IMR-90 (cell line): ENCODE measurements at regions not wholly inside any gene's neighbourhood (a gene's known extent, or its start where the extent isn't known, plus 50 kb on each side); places are given as distances from the start of the nearest gene placed in this dataset.

Source experiments
- ATAC-seq: fragments of 200-7000 bp; cut with Tn5 transposase; 2 replicates; pipeline ENCODE4 v1.9.1; 2020; ENCODE audit warnings: low read depth, mild to moderate bottlenecking, moderate library complexity
- BruUV-seq: library from RNA; stranded (reverse); fragments of 400-500 nt; replicated peaks from 2 replicates; lab custom pipeline; 2021; lab: Mats Ljungman, UMichigan
- CTCF ChIA-PET: fragments of 300-600 bp; formaldehyde crosslinking; extraction: SDS; loops from one replicate; lab custom pipeline; 2021; ENCODE audit warnings: antibody characterized with exemption; lab: Yijun Ruan, JAX
- POLR2A ChIA-PET: fragments of 300-600 bp; sonication (Branson Sonifier 250); formaldehyde crosslinking; loops from one replicate; lab custom pipeline; 2022; ENCODE audit warnings: antibody characterized with exemption; ENCODE audit not compliant: unreplicated experiment; lab: Charles Lee
- DNase-seq: peaks from one replicate; pipeline ENCODE4 v3.0.0; 2013
- H2AFZ ChIP-seq: replicated peaks from 2 replicates; pipeline ENCODE3; 2013; ENCODE audit warnings: low read length, mild to moderate bottlenecking; ENCODE audit not compliant: poor library complexity
- H2AK5ac ChIP-seq: 2 replicates; pipeline ENCODE4 v1.6.1; 2013; ENCODE audit warnings: low read depth, low read length, inconsistent platforms
- H2AK9ac ChIP-seq: replicated peaks from 2 replicates; pipeline ENCODE3; 2013; ENCODE audit warnings: mild to moderate bottlenecking, low read depth, low read length, moderate library complexity; ENCODE audit not compliant: poor library complexity
- H2BK120ac ChIP-seq: 2 replicates; pipeline ENCODE4 v1.6.1; 2013; ENCODE audit warnings: low read depth, low read length, inconsistent platforms
- H2BK15ac ChIP-seq: 3 replicates; pipeline ENCODE4 v1.6.1; 2013; ENCODE audit warnings: low read depth, low read length, inconsistent platforms
- H2BK20ac ChIP-seq: 2 replicates; pipeline ENCODE4 v1.6.1; 2013; ENCODE audit warnings: low read depth, mild to moderate bottlenecking, inconsistent platforms, low read length, moderate library complexity
- H2BK5ac ChIP-seq: 2 replicates; pipeline ENCODE4 v1.6.1; 2013; ENCODE audit warnings: mild to moderate bottlenecking, low read depth, low read length, inconsistent platforms; ENCODE audit not compliant: poor library complexity, severe bottlenecking
- H3K14ac ChIP-seq: replicated peaks from 2 replicates; pipeline ENCODE4 v1.6.1; 2013; ENCODE audit warnings: low read depth, low read length, inconsistent platforms
- H3K18ac ChIP-seq: 2 replicates; pipeline ENCODE4 v1.6.1; 2013; ENCODE audit warnings: low read depth, low read length, control low read depth
- H3K23ac ChIP-seq: 2 replicates; pipeline ENCODE4 v1.6.1; 2013; ENCODE audit warnings: low read depth, low read length, inconsistent platforms
- H3K27ac ChIP-seq: 2 replicates; pipeline ENCODE4 v1.5.1; 2013; ENCODE audit warnings: mild to moderate bottlenecking, control low read depth, low read length; ENCODE audit not compliant: insufficient read depth
- H3K27me3 ChIP-seq: 2 replicates; pipeline ENCODE4 v1.6.1; 2013; ENCODE audit warnings: low read length; ENCODE audit not compliant: control insufficient read depth, insufficient read depth
- H3K36me3 ChIP-seq: 2 replicates; pipeline ENCODE4 v1.6.1; 2013; ENCODE audit warnings: low read length, mixed read lengths; ENCODE audit not compliant: control insufficient read depth, insufficient read depth
- H3K4ac ChIP-seq: 2 replicates; pipeline ENCODE4 v1.6.1; 2013; ENCODE audit warnings: low read depth, low read length, inconsistent platforms
- H3K4me1 ChIP-seq: 2 replicates; pipeline ENCODE4 v1.6.1; 2013; ENCODE audit warnings: low read length, mixed read lengths; ENCODE audit not compliant: control insufficient read depth, insufficient read depth
- H3K4me2 ChIP-seq: 2 replicates; pipeline ENCODE4 v1.6.1; 2013; ENCODE audit warnings: low read depth, mild to moderate bottlenecking, control low read depth, low read length, moderate library complexity
- H3K4me3 ChIP-seq: 2 replicates; pipeline ENCODE4 v1.5.1; 2013; ENCODE audit warnings: low read depth, mild to moderate bottlenecking, control low read depth, low read length, moderate library complexity; ENCODE audit not compliant: insufficient read depth
- H3K56ac ChIP-seq: 2 replicates; pipeline ENCODE4 v1.6.1; 2013; ENCODE audit warnings: low read length, inconsistent platforms; ENCODE audit not compliant: insufficient read depth; ENCODE audit errors: extremely low read depth
- H3K79me1 ChIP-seq, 2 experiments: 2 replicates each; pipeline ENCODE4 v1.6.1; 2013; ENCODE audit warnings: low read length in 2 of 2, inconsistent platforms in 1 of 2, low read depth in 1 of 2
- H3K9ac ChIP-seq: 2 replicates; pipeline ENCODE4 v1.6.1; 2013; ENCODE audit warnings: low read depth, low read length, control low read depth
- H3K9me1 ChIP-seq: 2 replicates; pipeline ENCODE4 v1.6.1; 2013; ENCODE audit warnings: low read length, inconsistent platforms; ENCODE audit not compliant: insufficient read depth
- H3K9me3 ChIP-seq: 2 replicates; pipeline ENCODE4 v1.6.1; 2013; ENCODE audit warnings: low read length; ENCODE audit not compliant: control insufficient read depth, insufficient read depth
- H4K20me1 ChIP-seq: 2 replicates; pipeline ENCODE4 v1.6.1; 2013; ENCODE audit warnings: low read length, inconsistent platforms; ENCODE audit not compliant: insufficient read depth
- H4K5ac ChIP-seq: 2 replicates; pipeline ENCODE4 v1.6.1; 2013; ENCODE audit warnings: mild to moderate bottlenecking, low read depth, low read length, control low read depth
- H4K8ac ChIP-seq, 2 experiments: 2 replicates each; pipeline ENCODE4 v1.6.1; 2013; ENCODE audit warnings: low read depth in 2 of 2, low read length in 2 of 2, control low read depth in 1 of 2, inconsistent platforms in 1 of 2
- H4K91ac ChIP-seq: 2 replicates; pipeline ENCODE4 v1.6.1; 2013; ENCODE audit warnings: low read depth, low read length, inconsistent platforms; ENCODE audit not compliant: insufficient read depth
- MAFK ChIP-seq: IDR thresholded peaks from 2 replicates; pipeline ENCODE4 v1.6.1; 2012; ENCODE audit warnings: low read depth, low read length, improper control_type of control experiment
- MAZ ChIP-seq: IDR thresholded peaks from 2 replicates; pipeline ENCODE4 v1.6.1; 2012; ENCODE audit warnings: low read depth, mild to moderate bottlenecking, low read length, improper control_type of control experiment, moderate library complexity, borderline replicate concordance
- RAD21 ChIP-seq: IDR thresholded peaks from 2 replicates; pipeline ENCODE4 v1.6.1; 2012; ENCODE audit warnings: low read length, improper control_type of control experiment
- RCOR1 ChIP-seq: IDR thresholded peaks from 2 replicates; pipeline ENCODE4 v1.6.1; 2012; ENCODE audit warnings: mild to moderate bottlenecking, low read length, improper control_type of control experiment; ENCODE audit not compliant: insufficient replicate concordance
- RFX5 ChIP-seq: IDR thresholded peaks from 2 replicates; pipeline ENCODE4 v1.8.0; 2012; ENCODE audit warnings: low read depth, mild to moderate bottlenecking, low read length, moderate library complexity
- WGBS, 2 experiments: methylation state at CpG; one replicate each; pipeline versions ENCODE4 v1.1.5 to v1.1.7; 2013; ENCODE audit warnings: missing lambda C conversion rate in 2 of 2; ENCODE audit not compliant: insufficient read length in 1 of 2; ENCODE audit errors: extremely low coverage in 2 of 2; 5-methylcytosine and 5-hydroxymethylcytosine counted together
- dilution Hi-C: fragments of 300-500 bp; cut with HindIII; formaldehyde crosslinking; loops from one replicate; pipeline ENCODE4 v1.14.3; 2018; ENCODE audit warnings: low sequenced_read_pairs; ENCODE audit not compliant: unreplicated experiment
- in situ Hi-C: fragments of 300-500 bp; cut with MboI; formaldehyde crosslinking; loops from 3 replicates; pipeline ENCODE4 v1.14.3; 2019; ENCODE audit warnings: low sequenced_read_pairs, inconsistent platforms, mixed read lengths
- intact Hi-C: fragments of 100-400 bp; cut with micrococcal nuclease; formaldehyde crosslinking; loops from 2 replicates; pipeline ENCODE4 v1.10.0; 2022
- TF ChIP-seq, protein P1 (sequence below): fragments of 150-350 bp; IDR thresholded peaks from 2 replicates; pipeline ENCODE4 v1.6.1; 2017; ENCODE audit warnings: mild to moderate bottlenecking, antibody characterized with exemption, low read length, low read depth

DNA sequence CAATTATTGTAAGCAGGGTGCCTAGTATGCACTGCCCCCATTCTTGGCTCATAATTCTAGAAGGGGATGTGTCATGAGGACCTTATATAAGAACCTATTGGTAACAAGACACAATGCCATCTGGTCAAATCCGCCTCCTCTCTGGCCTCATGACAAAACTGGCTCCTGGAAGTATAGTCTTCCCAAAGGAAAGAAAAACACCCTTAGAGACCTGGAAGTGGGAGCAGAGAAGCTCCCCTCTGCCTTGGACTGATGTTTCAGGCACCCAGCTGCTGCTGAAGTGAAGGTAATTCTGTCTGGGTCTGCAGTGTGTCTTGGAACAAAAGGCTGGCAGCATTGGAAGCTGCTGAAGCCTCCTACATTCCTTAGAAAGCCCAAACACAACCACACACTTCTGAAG lies 107.2 kb upstream of the CLSTN2 start:
- peaks cover 10% of the 10 kb centered on the region for H3K9me3 ChIP-seq
- no peaks in the 10 kb centered on the region for H4K20me1 ChIP-seq
- no peak overlapping the region for H3K23ac ChIP-seq
- no peaks in the 10 kb centered on the region for H3K36me3 ChIP-seq
- H3K4me3 ChIP-seq = no peak overlapping the region
- dilution Hi-C loops = no loop called here
- H3K9ac ChIP-seq = no peak overlapping the region
- no peak overlapping the region for H2BK15ac ChIP-seq
- no peak overlapping the region for H3K18ac ChIP-seq
- no peak overlapping the region for H2BK5ac ChIP-seq
- H3K27ac ChIP-seq = no peak overlapping the region
- no peaks in the 10 kb centered on the region for H3K9me1 ChIP-seq
- H4K8ac ChIP-seq = no peak overlapping the region
- H4K5ac ChIP-seq = no peak overlapping the region
- intact Hi-C loops = no loop called here
- no peaks in the 10 kb centered on the region for H3K27me3 ChIP-seq
- no TSS peak for BruUV-seq
- no peak overlapping the region for H3K56ac ChIP-seq
- no peak overlapping the region for H2BK120ac ChIP-seq
- ATAC-seq (no peak), DNase-seq (no peak)
- no peak overlapping the region for H3K4ac ChIP-seq
- in situ Hi-C loops = no loop called here
- TF ChIP-seq MAZ (no peak), RCOR1 (no peak), MAFK (no peak), RAD21 (no peak), RFX5 (no peak)
- TF ChIP-seq, protein P1, sequence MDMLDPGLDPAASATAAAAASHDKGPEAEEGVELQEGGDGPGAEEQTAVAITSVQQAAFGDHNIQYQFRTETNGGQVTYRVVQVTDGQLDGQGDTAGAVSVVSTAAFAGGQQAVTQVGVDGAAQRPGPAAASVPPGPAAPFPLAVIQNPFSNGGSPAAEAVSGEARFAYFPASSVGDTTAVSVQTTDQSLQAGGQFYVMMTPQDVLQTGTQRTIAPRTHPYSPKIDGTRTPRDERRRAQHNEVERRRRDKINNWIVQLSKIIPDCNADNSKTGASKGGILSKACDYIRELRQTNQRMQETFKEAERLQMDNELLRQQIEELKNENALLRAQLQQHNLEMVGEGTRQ = no peak
- no peaks in the 10 kb centered on the region for H3K4me1 ChIP-seq
- CTCF ChIA-PET = no interaction called here
- H2BK20ac ChIP-seq = no peak overlapping the region
- POLR2A ChIA-PET = no interaction called here
- H2AK5ac ChIP-seq = no peak overlapping the region
- no peak overlapping the region for H3K14ac ChIP-seq
- H3K4me2 ChIP-seq = no peak overlapping the region
- no peak overlapping the region for H2AFZ ChIP-seq
- WGBS, 2 experiments = no CpG with 5 or more reads among the region's 1 CpG
- no peak overlapping the region for H4K91ac ChIP-seq
- no peaks in the 10 kb centered on the region for H3K79me1 ChIP-seq
- no peak overlapping the region for H2AK9ac ChIP-seq
